NCI-H146 treated with DMSO at 0.1 percent for 48 hours (cell line): ENCODE measurements at regions not wholly inside any gene's neighbourhood (a gene's known extent, or its start where the extent isn't known, plus 50 kb on each side); places are given as distances from the start of the nearest gene placed in this dataset.

Source experiments
- DNase-seq: peaks from one replicate; lab custom pipeline; 2025; ENCODE audit not compliant: unreplicated experiment; lab: John Stamatoyannopoulos, UW

- no peak for DNase-seq
Measured at GRCh38 chr20:50401587-50402418, 108.4 kb upstream of the PTPN1 start.

DNA sequence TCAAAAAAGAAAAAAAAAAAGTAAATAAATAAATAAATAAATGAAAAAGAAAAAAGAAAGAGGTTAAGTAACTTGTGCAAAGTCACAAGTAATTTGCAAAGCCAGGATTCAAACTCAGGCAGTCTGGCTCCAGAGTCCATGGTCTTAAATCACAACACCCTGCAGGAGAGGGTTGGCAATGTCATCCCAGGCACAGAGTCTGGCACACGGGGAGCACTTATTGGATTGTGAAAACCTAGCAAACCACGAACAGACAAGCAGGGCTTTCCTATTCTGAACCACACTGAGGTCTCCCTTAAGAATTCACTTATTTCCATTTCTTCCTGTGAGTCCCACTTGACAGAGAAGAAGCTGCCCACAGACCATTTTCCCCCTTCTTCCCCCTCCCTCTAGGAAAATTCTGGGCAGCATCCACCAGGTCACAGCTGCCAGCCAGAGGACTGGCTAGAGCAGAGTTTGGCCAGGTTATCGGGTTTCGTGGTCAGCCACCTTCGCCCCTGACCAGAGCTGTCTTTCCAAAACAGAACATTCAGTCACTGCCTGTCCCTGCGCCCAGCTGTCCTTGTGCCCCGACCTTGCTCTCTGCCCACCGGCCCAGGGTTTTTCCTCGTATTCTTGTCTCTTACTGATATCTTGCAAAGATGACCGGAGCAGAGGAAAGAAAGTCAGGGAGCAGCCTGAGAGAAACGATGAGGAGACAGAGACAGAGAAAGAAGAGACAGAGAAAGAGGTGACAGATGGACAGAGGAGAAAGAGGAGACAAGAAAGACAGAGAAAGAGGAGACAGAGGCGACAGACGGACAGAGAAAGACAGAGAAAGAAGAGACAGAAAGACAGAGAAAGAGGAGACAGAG is 106.4 kb upstream of the PTPN1 start:
- no peak for DNase-seq

GRCh38 chr20:50404419-50405234 is 105.6 kb upstream of the PTPN1 start:
- no peak for DNase-seq

DNA sequence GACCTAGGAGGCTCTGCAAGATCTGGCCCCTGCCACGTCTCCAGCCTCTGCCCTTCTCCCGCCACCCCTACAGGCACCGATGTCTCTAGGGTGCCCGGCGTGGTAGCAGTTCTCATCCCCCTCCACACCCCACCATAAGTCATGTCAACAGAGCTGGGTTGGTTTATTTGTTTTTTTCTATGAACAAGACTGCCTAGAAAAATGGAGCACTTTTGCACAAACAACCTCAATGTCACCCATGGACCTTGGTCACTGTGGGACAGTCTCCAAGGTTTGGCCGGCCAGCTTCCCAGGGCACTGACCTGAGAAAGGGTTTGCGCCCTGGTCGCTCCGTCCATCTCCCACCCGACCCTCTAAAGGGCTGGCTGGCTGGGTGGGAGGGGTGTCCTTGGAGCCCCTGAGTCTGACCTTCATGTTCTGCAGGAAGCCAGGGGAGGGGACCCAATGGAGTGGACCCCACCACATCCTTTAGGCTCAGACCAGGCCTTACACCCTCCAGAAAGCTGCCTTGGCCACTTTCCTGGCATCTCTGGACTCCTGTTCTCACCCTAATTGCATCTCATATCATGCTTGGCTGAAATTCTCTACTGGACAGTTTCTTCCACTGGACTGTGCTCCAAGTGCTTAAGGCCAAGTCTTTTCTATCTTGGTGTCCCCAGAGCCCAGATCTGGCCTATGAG is 104.8 kb upstream of the PTPN1 start:
- no peak for DNase-seq

GRCh38 chr20:50405915-50406609 is 104.1 kb upstream of the PTPN1 start:
- no peak for DNase-seq

GRCh38 chr20:50406610-50407136 is 103.5 kb upstream of the PTPN1 start:
- no peak for DNase-seq

GRCh38 chr20:50408526-50409364 is 101.4 kb upstream of the PTPN1 start:
- no peak for DNase-seq

DNA sequence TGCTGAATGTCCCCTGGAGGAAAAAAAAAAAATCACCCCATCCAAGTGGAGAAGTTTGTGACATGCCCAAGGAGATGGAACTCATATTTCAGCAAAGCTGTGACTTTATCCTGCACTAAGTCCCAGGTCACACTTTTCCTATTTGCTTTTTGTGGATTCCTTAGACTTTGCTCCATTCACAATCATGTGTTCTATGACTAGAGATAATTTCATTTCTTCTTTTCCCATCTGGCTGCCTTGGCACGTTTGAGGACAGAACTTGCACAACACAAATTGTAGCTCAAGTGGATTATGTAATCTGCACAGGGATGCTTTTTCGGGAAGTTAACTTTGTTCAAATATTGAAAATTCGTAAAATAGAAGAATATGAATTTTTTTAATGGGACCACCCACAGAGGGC is 100.7 kb upstream of the PTPN1 start:
- DNase-seq, result no peak

- DNase-seq, result no peak
Measured at GRCh38 chr20:50410343-50410742, 99.8 kb upstream of the PTPN1 start.

- no peak for DNase-seq
Measured at GRCh38 chr20:50412069-50412468, 98.1 kb upstream of the PTPN1 start.

DNA sequence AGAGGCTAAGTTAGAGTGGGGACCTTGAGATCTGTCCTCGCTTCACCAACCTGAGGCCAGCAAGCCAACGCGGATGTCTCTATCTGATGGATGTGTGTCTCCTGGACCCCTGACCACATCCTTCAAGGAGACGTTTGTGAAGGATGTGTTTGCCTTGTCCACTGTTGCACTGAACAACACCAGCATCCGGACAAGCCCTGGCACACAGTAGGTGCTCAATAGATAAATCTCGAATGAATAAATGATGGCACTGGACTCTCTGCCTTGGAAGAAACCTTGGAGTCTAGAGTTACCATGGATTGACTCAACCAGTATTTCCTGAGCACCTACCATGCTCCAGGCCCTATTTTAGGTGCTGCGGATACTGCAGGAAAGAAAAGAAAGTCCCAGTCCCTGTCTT is 97.7 kb upstream of the PTPN1 start:
- no peak for DNase-seq

DNA sequence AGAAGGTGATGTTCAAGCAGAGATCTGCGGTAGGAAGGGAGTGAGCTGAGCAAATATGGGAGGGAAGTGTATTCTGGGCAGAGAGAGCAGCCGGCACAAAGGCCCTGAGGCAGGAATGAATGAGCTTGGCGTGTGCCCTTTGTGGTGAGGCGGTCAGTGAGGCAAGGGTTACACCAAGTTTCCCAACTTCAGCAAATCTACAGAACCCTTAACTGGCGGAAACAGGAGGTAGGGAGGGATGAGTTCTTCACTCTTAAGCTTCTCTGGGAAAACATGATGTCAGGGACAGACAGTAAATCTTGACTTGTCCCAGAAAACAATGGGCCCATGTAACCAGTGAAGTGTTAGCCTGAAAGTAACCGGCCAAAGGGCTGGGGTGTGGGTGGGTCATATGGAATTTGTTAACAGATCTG is 97.1 kb upstream of the PTPN1 start:
- no peak for DNase-seq

DNA sequence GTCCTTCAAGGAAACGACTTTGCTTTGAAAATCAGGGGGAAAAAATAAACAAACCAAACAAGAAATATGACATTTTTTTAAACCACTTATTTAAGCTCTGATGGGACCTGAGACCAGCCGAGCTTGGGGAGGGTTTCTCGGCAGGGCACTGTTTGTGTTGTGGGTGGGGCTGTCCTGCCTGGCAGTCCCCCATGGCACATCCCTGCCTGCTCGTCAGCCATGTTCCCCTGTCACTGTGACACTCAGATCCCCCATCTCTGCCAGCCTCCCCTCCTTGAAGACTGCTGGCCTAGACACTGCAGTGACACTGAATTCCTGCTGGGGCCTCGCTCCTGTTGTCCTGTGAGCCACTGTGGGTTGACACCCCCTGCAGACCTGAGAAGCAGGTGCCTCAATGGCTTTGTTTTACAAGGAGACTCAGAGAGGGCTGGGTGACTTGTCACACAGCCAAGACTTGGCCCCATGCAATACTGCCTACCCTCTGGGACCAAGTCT is 95.1 kb upstream of the PTPN1 start:
- no peak for DNase-seq

DNA sequence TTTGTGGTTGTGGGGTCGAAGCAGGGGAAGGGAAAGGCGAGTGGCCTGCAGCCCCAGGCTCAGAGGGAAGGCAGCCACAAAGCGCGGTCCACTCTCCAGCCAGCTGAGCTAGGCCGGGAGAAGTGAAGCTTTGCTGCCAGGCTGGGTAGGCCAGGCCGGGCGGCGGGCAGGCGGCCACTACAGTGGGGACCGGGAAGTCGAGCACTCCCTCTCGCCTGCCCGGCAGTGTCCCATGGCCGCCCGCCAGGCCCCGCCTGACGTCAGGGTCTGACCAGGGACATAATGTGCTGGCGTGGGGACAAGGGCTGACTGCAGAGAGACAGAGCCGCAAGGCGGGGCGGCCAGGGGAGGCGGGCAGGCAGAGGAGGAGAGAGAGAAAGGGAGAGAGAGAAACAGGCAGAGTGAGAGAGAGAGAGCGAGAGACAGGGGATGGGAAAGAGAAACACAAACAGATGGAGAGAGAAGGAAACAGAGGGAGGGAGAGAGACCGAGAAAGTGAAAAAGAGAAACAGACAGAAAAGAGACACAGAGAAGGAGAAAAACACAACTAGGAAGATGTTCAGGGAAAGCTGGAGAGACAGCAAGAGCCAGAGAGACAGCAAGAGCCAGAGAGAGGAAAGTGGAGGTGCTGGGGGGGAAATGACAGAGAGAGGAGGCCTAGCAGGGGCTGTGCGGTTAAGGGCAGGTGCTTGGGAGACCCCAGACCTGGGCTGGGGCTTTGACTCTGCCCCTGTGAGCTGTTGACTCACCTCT is 94.5 kb upstream of the PTPN1 start:
- no peak for DNase-seq

- DNase-seq, result no peak
Measured at GRCh38 chr20:50416269-50417022, 93.7 kb upstream of the PTPN1 start.

DNA sequence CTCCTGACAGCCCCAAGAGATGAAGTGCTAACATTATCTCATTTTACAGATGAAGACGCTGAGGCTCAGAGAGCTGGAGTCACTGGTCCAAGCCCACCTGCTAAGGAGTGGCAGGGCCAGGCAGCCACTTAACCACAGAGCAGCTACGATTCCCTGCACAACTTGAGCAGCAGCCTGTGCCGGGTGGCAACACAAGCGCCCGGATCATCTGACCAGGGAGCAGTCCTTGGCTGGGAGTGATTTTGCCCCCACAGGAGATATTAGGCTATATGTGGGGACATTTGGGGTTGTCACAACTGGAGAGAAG is 93.2 kb upstream of the PTPN1 start:
- no peak for DNase-seq

- no peak for DNase-seq
Measured at GRCh38 chr20:50417484-50418235, 92.5 kb upstream of the PTPN1 start.
